Tibial nerve (tissue), 4 donors: ENCODE measurements at regions not wholly inside any gene's neighbourhood (a gene's known extent, or its start where the extent isn't known, plus 50 kb on each side); places are given as distances from the start of the nearest gene placed in this dataset.

ENCODE experiments used
- DNase-seq, 2 donors: peaks; one replicate each; pipeline ENCODE4 v3.0.0-alpha.2; 2019; ENCODE audit warnings: low spot score in 2 of 2
- H3K27ac ChIP-seq, 4 donors: fragments of 200-600 bp; sonication (generic) in 3 of 4; one replicate each; pipeline ENCODE4 v1.5.1; 2017 to 2019; ENCODE audit warnings: mild to moderate bottlenecking in 1 of 4
- H3K27me3 ChIP-seq, 2 donors: fragments of 200-600 bp; sonication (generic) in 1 of 2; one replicate each; pipeline versions ENCODE4 v1.5.1 to v1.6.0; 2017 to 2019
- H3K36me3 ChIP-seq, 3 donors: fragments of 200-600 bp; sonication (generic); one replicate each; pipeline ENCODE4 v1.5.1; 2018 to 2019
- H3K4me1 ChIP-seq, 4 donors: fragments of 200-600 bp; sonication (generic) in 3 of 4; one replicate each; pipeline ENCODE4 v1.5.1; 2017 to 2019
- H3K4me3 ChIP-seq, 4 donors: fragments of 200-600 bp; sonication (generic) in 3 of 4; one replicate each; pipeline ENCODE4 v1.5.1; 2017 to 2019; ENCODE audit warnings: mild to moderate bottlenecking in 1 of 4, moderate library complexity in 1 of 4
- H3K9me3 ChIP-seq, 4 donors: fragments of 200-600 bp; sonication (generic) in 3 of 4; one replicate each; pipeline ENCODE4 v1.5.1; 2017 to 2019
- EP300 ChIP-seq, 2 donors: sonication (generic); formaldehyde crosslinking; IDR thresholded peaks; one replicate each; pipeline ENCODE4 v1.6.1; 2017; ENCODE audit warnings: antibody characterized with exemption in 2 of 2, mild to moderate bottlenecking in 1 of 2
- POLR2A ChIP-seq, 2 donors: fragments of 450-650 bp; IDR thresholded peaks; one replicate each; pipeline ENCODE4 v1.6.1; 2017; ENCODE audit warnings: antibody characterized with exemption in 2 of 2, mild to moderate bottlenecking in 2 of 2, moderate library complexity in 2 of 2
- WGBS, 2 donors: methylation state at CpG; one replicate each; pipeline ENCODE4 v1.1.5; 2018; 5-methylcytosine and 5-hydroxymethylcytosine counted together
- TF ChIP-seq, protein P1 (sequence below), 5 experiments: fragments of 200-600 bp in 3 of 5; fragments of 450-650 bp in 2 of 5; sonication (generic) in 3 of 5; IDR thresholded peaks; one replicate each; pipeline ENCODE4 v1.5.1; 2016 to 2019; ENCODE audit warnings: antibody characterized with exemption in 5 of 5, mild to moderate bottlenecking in 3 of 5, moderate library complexity in 2 of 5

DNA sequence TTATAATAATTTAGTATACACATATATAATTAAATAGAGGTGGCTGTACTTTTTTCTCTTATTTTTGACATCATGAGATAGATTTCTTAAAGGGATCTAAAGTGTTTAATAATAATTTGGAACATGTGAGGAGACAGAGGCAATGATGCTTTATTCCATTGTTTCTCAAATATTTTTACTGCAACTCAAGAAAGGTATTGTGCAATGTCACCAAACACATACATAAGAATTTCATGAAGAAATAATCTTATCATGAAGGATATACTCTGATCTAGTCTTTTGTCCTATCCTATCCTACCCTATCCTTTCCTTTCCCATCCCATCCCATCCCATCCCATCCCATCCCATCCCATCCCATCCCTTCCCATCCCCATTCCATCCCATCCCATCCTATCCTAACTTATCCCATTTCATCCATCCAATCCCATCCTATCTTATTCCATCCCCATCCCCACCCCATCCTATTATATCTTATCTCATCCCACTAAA, 232.1 kb upstream of the SMIM21 start:
- no peak overlapping the region for H3K27ac ChIP-seq
- H3K4me3 ChIP-seq, result no peak overlapping the region
- peaks cover 0 to 21% (median 3%) of the 10 kb centered on the region in 4 donors for H3K9me3 ChIP-seq
- DNase-seq, result no peak
- H3K27me3 ChIP-seq, result no peaks in the 10 kb centered on the region
- TF ChIP-seq, protein P1, sequence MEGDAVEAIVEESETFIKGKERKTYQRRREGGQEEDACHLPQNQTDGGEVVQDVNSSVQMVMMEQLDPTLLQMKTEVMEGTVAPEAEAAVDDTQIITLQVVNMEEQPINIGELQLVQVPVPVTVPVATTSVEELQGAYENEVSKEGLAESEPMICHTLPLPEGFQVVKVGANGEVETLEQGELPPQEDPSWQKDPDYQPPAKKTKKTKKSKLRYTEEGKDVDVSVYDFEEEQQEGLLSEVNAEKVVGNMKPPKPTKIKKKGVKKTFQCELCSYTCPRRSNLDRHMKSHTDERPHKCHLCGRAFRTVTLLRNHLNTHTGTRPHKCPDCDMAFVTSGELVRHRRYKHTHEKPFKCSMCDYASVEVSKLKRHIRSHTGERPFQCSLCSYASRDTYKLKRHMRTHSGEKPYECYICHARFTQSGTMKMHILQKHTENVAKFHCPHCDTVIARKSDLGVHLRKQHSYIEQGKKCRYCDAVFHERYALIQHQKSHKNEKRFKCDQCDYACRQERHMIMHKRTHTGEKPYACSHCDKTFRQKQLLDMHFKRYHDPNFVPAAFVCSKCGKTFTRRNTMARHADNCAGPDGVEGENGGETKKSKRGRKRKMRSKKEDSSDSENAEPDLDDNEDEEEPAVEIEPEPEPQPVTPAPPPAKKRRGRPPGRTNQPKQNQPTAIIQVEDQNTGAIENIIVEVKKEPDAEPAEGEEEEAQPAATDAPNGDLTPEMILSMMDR (IDR thresholded peaks at IDR 0.05), result no peak
- TF ChIP-seq EP300 (IDR thresholded peaks at IDR 0.05) (no peak), POLR2A (IDR thresholded peaks at IDR 0.05) (no peak)
- peaks cover 0 to 9% (median 0%) of the 10 kb centered on the region in 4 donors for H3K4me1 ChIP-seq
- H3K36me3 ChIP-seq, result no peaks in the 10 kb centered on the region

DNA sequence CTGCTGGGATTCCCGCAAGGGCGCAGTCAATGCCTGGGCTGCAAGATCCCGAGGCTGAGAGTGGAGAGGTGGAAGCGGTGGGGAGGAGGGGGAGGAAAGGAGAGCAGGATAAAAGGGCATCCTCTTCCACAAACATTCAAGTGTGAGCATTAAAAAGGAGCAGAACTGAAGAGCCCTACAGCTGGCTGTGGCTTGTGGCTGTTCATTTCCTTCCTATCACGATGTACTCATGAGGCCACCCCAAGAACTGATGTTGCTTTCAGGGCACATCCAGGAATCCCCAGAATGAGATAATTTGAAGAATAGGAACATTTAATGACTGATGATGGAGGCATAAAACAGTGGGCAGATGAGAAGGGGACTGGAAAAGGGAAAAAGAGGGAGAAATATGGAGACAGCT, 230.8 kb upstream of the SMIM21 start:
- H3K4me1 ChIP-seq, result peaks cover 0 to 9% (median 0%) of the 10 kb centered on the region in 4 donors
- no peaks in the 10 kb centered on the region for H3K36me3 ChIP-seq
- peaks cover 0 to 21% (median 3%) of the 10 kb centered on the region in 4 donors for H3K9me3 ChIP-seq
- TF ChIP-seq EP300 (IDR thresholded peaks at IDR 0.05), result no peak
- TF ChIP-seq, protein P1 (IDR thresholded peaks at IDR 0.05), result no peak
- no peak for TF ChIP-seq POLR2A (IDR thresholded peaks at IDR 0.05)
- H3K27ac ChIP-seq, result no peak overlapping the region
- WGBS, 2 donors, result 60 to 67% methylated on average over 5 of the region's 5 CpGs
- H3K27me3 ChIP-seq, result no peaks in the 10 kb centered on the region
- DNase-seq, result no peak
- H3K4me3 ChIP-seq, result no peak overlapping the region

DNA sequence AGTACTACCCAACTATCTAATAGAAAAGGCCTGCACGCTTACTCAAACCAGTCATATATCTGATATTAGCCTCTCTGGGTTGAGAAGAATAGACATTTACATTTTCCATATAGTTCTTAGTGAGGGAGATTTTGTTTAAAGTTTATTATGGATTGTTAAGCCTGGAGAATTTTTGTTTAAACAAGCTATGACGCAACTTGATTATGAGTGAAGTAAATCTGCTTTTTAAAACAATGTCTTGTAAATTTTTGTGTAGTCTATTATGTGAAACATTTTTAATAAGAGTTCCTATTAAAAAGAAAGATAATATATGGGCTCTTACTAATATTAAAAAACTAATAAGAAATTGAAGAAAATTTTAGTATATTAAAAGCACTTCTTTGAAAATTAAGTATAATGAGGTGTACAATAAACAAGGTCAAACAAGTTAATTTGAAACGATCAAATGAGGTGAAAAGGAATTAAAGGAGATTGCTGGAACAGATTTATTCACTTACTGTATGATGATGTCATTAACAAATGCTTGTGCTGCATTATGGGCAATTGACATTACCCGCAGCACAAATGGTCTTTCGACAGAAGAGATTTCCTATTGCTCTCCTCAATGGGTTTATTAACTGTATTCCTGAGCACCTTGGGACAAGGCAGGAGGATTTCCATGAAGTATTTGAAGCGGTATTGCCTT, 229.2 kb upstream of the SMIM21 start:
- Histone ChIP-seq H3K9me3 (peaks cover 0 to 13% (median under 1%) of the 10 kb centered on the region in 4 donors), H3K36me3 (no peaks in the 10 kb centered on the region), H3K4me1 (peaks cover 0 to 9% (median 0%) of the 10 kb centered on the region in 4 donors), H3K27ac (no peak overlapping the region), H3K4me3 (no peak overlapping the region), H3K27me3 (no peaks in the 10 kb centered on the region)
- 84 to 87% methylated on average over 6 of the region's 6 CpGs for WGBS, 2 donors
- TF ChIP-seq EP300 (IDR thresholded peaks at IDR 0.05) (no peak), POLR2A (IDR thresholded peaks at IDR 0.05) (no peak)
- DNase-seq, result no peak

DNA sequence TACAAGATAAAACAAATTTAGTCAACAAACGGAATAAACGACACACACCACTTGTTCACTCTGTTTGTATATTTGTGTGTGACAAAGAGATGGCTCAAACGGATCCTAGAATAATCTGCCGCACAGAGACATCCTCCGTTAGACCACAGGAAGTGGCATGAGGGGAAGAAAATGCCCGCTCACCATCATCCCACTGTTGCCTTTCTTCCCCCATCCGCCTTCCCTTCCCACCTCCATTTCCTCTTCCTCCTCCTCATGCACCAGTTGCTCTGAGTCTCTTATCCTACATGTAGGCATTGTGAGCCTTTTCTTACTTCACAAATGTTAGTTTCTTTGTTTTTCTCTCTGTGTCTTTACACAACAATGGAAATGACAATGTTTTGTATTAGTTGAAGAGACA, 228.5 kb upstream of the SMIM21 start:
- H3K4me1 ChIP-seq, result peaks cover 0 to 9% (median 0%) of the 10 kb centered on the region in 4 donors
- no peak for DNase-seq
- no peak for TF ChIP-seq POLR2A (IDR thresholded peaks at IDR 0.05)
- TF ChIP-seq, protein P1 (IDR thresholded peaks at IDR 0.05), result no peak
- no peak for TF ChIP-seq EP300 (IDR thresholded peaks at IDR 0.05)
- 67 to 71% methylated on average over 7 of the region's 7 CpGs for WGBS, 2 donors
- H3K36me3 ChIP-seq, result no peaks in the 10 kb centered on the region
- H3K4me3 ChIP-seq, result no peak overlapping the region
- H3K27me3 ChIP-seq, result no peaks in the 10 kb centered on the region
- peaks cover 0 to 12% (median 0%) of the 10 kb centered on the region in 4 donors for H3K9me3 ChIP-seq
- H3K27ac ChIP-seq, result no peak overlapping the region

DNA sequence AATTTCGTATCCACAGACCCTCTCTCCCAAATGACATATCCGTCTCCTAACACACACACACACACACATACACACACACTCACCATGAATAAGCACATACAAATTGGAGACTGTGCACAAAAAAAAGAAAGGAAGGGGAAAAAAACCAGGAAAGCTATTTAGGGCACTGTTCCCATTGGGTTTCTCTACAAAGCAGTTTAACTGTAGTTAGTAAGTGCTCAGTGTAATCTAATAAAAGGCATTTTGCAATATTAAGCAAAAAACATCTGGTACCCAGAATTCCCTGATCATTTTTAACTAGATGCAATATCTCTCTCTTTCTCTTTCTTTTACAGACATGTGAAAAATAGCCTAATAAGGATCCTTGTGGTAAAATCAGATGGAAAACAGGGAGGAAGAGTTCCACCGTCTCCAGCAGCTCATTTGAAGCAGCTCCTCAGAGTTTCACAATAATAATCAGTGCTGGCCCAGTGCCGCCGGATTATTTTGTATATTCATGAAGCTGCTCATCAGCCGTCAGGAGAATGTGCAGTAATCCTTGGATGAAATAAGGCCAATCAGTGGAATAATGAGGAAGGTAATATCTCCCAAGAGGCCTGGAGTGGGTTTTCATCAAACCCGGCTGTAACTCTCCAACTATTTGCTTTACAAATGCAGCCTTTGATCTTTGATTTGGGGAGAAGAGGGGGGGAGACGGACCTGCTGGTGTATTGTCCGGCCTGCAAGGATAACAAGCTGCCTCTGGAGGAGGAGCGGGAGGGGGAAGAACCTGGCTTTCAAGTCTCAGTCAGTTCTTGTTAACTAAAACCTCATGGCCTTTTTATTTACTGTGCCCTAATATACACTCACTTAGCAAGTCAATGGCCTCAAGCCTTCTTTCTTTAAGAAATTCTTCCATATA, 227.6 kb upstream of the SMIM21 start:
- Histone ChIP-seq H3K4me3 (no peak overlapping the region), H3K27ac (no peak overlapping the region), H3K9me3 (peaks cover 0 to 3% (median 0%) of the 10 kb centered on the region in 4 donors), H3K27me3 (no peaks in the 10 kb centered on the region), H3K4me1 (peaks cover 0 to 9% (median 0%) of the 10 kb centered on the region in 4 donors), H3K36me3 (no peaks in the 10 kb centered on the region)
- WGBS, 2 donors, result 51% methylated on average over 10 of the region's 10 CpGs
- TF ChIP-seq POLR2A (IDR thresholded peaks at IDR 0.05) (no peak), EP300 (IDR thresholded peaks at IDR 0.05) (no peak)
- TF ChIP-seq, protein P1 (IDR thresholded peaks at IDR 0.05), result no peak
- peak in 1 of 2 donors; percentile 38 for DNase-seq
